Endothelial cell of umbilical vein (primary cell): ENCODE measurements at regions not wholly inside any gene's neighbourhood (a gene's known extent, or its start where the extent isn't known, plus 50 kb on each side); places are given as distances from the start of the nearest gene placed in this dataset.

Experiments
- EZH2 ChIP-seq: IDR thresholded peaks from 2 replicates; pipeline ENCODE4 v1.6.1; 2012; ENCODE audit warnings: borderline replicate concordance, low read depth, mild to moderate bottlenecking, moderate library complexity, low read length, inconsistent platforms; ENCODE audit not compliant: severe bottlenecking
- FOS ChIP-seq: IDR thresholded peaks from 2 replicates; pipeline ENCODE4 v1.6.1; 2011; ENCODE audit warnings: mild to moderate bottlenecking, low read length, moderate library complexity, borderline replicate concordance; ENCODE audit not compliant: insufficient read depth
- GATA2 ChIP-seq: IDR thresholded peaks from 2 replicates; pipeline ENCODE4 v1.7.0; 2011; ENCODE audit warnings: low read depth, mild to moderate bottlenecking, moderate library complexity, mixed read lengths, low read length; ENCODE audit not compliant: insufficient read length, insufficient read depth
- JUN ChIP-seq: IDR thresholded peaks from 2 replicates; pipeline ENCODE4 v1.6.1; 2011; ENCODE audit warnings: borderline replicate concordance, low read depth; ENCODE audit not compliant: insufficient read length, insufficient read depth
- MAX ChIP-seq: IDR thresholded peaks from 2 replicates; pipeline ENCODE4 v1.6.1; 2011; ENCODE audit not compliant: insufficient read depth, insufficient read length
- MYC ChIP-seq: IDR thresholded peaks from one replicate; pipeline ENCODE4 v1.6.1; 2011; ENCODE audit warnings: mild to moderate bottlenecking, low read depth, low read length
- POLR2A ChIP-seq: IDR thresholded peaks from 2 replicates; pipeline ENCODE4 v1.6.1; 2012; ENCODE audit warnings: low read depth, mild to moderate bottlenecking, control low read depth, low read length
- POLR2AphosphoS5 ChIP-seq: IDR thresholded peaks from 2 replicates; pipeline ENCODE4 v1.6.1; 2012; ENCODE audit warnings: low read depth, mild to moderate bottlenecking, control low read depth, low read length, moderate library complexity; ENCODE audit not compliant: insufficient read depth
- TF ChIP-seq, protein P1 (sequence below), 2 donors: IDR thresholded peaks; 1 replicate in 1 of 2; 2 replicates in 1 of 2; pipeline ENCODE4 v1.5.1; 2011; ENCODE audit warnings: low read length in 2 of 2, mild to moderate bottlenecking in 2 of 2, moderate library complexity in 2 of 2, control low read depth in 1 of 2, inconsistent platforms in 1 of 2, low read depth in 1 of 2; ENCODE audit not compliant: insufficient read depth in 1 of 2; ENCODE audit errors: extremely low read depth in 1 of 2

DNA sequence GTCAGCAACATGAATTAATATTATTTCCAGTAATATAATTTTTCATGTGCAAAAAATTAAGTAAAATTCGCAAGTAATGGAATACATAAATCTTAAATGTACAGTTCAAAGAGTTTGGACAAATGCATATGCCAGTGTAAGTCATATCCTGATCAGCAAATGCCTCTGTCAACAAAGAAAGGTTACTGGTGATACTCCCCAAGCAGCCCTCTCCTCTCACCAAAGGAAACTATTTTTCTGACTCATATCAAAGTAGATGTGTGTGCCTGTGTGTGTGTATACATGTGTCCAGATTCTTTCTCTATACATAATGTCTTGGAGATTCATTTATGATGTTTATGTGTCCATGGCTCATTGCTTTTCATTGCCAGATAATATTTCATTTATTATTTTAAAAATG is 1035.0 kb downstream of the SLC16A7 start:
- TF ChIP-seq MAX, result no peak
- TF ChIP-seq, protein P1, sequence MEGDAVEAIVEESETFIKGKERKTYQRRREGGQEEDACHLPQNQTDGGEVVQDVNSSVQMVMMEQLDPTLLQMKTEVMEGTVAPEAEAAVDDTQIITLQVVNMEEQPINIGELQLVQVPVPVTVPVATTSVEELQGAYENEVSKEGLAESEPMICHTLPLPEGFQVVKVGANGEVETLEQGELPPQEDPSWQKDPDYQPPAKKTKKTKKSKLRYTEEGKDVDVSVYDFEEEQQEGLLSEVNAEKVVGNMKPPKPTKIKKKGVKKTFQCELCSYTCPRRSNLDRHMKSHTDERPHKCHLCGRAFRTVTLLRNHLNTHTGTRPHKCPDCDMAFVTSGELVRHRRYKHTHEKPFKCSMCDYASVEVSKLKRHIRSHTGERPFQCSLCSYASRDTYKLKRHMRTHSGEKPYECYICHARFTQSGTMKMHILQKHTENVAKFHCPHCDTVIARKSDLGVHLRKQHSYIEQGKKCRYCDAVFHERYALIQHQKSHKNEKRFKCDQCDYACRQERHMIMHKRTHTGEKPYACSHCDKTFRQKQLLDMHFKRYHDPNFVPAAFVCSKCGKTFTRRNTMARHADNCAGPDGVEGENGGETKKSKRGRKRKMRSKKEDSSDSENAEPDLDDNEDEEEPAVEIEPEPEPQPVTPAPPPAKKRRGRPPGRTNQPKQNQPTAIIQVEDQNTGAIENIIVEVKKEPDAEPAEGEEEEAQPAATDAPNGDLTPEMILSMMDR (IDR thresholded peaks at IDR 0.05; ENCODE audit: extremely low read depth in 1 of 2, insufficient read depth in 1 of 2, low read depth in 1 of 2, low read length in 2 of 2), result no peak
- TF ChIP-seq POLR2AphosphoS5, result no peak
- TF ChIP-seq MYC, result no peak
- no peak for TF ChIP-seq POLR2A
- TF ChIP-seq FOS, result no peak
- TF ChIP-seq EZH2, result no peak
- TF ChIP-seq JUN, result no peak
- TF ChIP-seq GATA2, result no peak
